Peyer's patch (tissue), 4 donors: ENCODE measurements at regions not wholly inside any gene's neighbourhood (a gene's known extent, or its start where the extent isn't known, plus 50 kb on each side); places are given as distances from the start of the nearest gene placed in this dataset.

ENCODE experiments used
- CTCF ChIP-seq, 6 experiments: fragments of 450-650 bp in 4 of 6; fragments of 200-600 bp in 2 of 6; sonication (generic) in 1 of 6; IDR thresholded peaks; one replicate each; pipeline ENCODE4 v1.5.1; 2017 to 2019; ENCODE audit warnings: antibody characterized with exemption in 6 of 6, mild to moderate bottlenecking in 3 of 6, moderate library complexity in 1 of 6
- POLR2A ChIP-seq, 2 donors: fragments of 450-650 bp; IDR thresholded peaks; one replicate each; pipeline ENCODE4 v1.5.1; 2017; ENCODE audit warnings: antibody characterized with exemption in 2 of 2, mild to moderate bottlenecking in 2 of 2, moderate library complexity in 2 of 2

- TF ChIP-seq CTCF (IDR thresholded peaks at IDR 0.05) (no peak), POLR2A (IDR thresholded peaks at IDR 0.05) (no peak)
These were observed 415.0 kb upstream of the ZNF507 start for GRCh38 chr19:31930401-31930800.
